ENCODE measurements at regions not wholly inside any gene's neighbourhood (a gene's known extent, or its start where the extent isn't known, plus 50 kb on each side); places are given as distances from the start of the nearest gene placed in this dataset.

GRCh38 chr20:7269452-7269851, 502.0 kb downstream of the BMP2 start:
- no peak for DNase-seq

- no peak for DNase-seq
These were observed 505.0 kb downstream of the BMP2 start for GRCh38 chr20:7272512-7272911.

- no peak for DNase-seq
These were observed 507.4 kb downstream of the BMP2 start for GRCh38 chr20:7274870-7275269.

GRCh38 chr20:7275645-7276237, 508.3 kb downstream of the BMP2 start:
- DNase-seq, result no peak

GRCh38 chr20:7285918-7286556, 518.6 kb downstream of the BMP2 start:
- DNase-seq, result peak; percentile 28 to 30

- no peak for DNase-seq
These were observed 523.9 kb downstream of the BMP2 start for GRCh38 chr20:7291323-7291943.

GRCh38 chr20:7291946-7292345, 524.5 kb downstream of the BMP2 start:
- no peak for DNase-seq

- DNase-seq, result no peak
These were observed 527.4 kb downstream of the BMP2 start for GRCh38 chr20:7294816-7295360.

- no peak for DNase-seq
These were observed 534.3 kb downstream of the BMP2 start for GRCh38 chr20:7301807-7302206.

GRCh38 chr20:7302250-7302649, 534.8 kb downstream of the BMP2 start:
- DNase-seq, result no peak

GRCh38 chr20:7305976-7306375, 538.5 kb downstream of the BMP2 start:
- DNase-seq, result no peak

- no peak for DNase-seq
These were observed 540.7 kb downstream of the BMP2 start for GRCh38 chr20:7308163-7308562.

GRCh38 chr20:7313047-7313446, 545.6 kb downstream of the BMP2 start:
- no peak for DNase-seq

GRCh38 chr20:7323957-7324356, 556.5 kb downstream of the BMP2 start:
- DNase-seq, result no peak

- no peak for DNase-seq
These were observed 560.3 kb downstream of the BMP2 start for GRCh38 chr20:7327810-7328209.

GRCh38 chr20:7330850-7331249, 563.4 kb downstream of the BMP2 start:
- no peak for DNase-seq

GRCh38 chr20:7332169-7332568, 564.7 kb downstream of the BMP2 start:
- no peak for DNase-seq

- DNase-seq, result no peak
These were observed 566.4 kb downstream of the BMP2 start for GRCh38 chr20:7333841-7334240.

- no peak for DNase-seq
These were observed 578.5 kb downstream of the BMP2 start for GRCh38 chr20:7346026-7346425.

GRCh38 chr20:7346562-7346961, 579.1 kb downstream of the BMP2 start:
- no peak for DNase-seq

GRCh38 chr20:7347409-7347808, 579.9 kb downstream of the BMP2 start:
- no peak for DNase-seq

- DNase-seq, result no peak
These were observed 580.8 kb downstream of the BMP2 start for GRCh38 chr20:7348253-7348652.

- no peak for DNase-seq
These were observed 584.7 kb downstream of the BMP2 start for GRCh38 chr20:7352165-7352564.

GRCh38 chr20:7355051-7355450, 585.2 kb downstream of the HAO1 start:
- no peak for DNase-seq

All from activated CD4-positive, alpha-beta T cell treated with anti-CD3 and anti-CD28 coated beads, Interleukin-2, amount 50 U/mL, for 48 hours (primary cell).